Putamen (tissue), 1 donor: ENCODE measurements at regions not wholly inside any gene's neighbourhood (a gene's known extent, or its start where the extent isn't known, plus 50 kb on each side); places are given as distances from the start of the nearest gene placed in this dataset.

Source experiments
- DNase-seq: peaks from one replicate; pipeline ENCODE4 v3.0.0-alpha.2; 2016; ENCODE audit warnings: low spot score

GRCh38 chr1:55622074-55622473, 406.9 kb upstream of the USP24 start:
- DNase-seq, result no peak

- DNase-seq, result no peak
These were observed 403.0 kb upstream of the USP24 start for GRCh38 chr1:55618199-55618598.

GRCh38 chr1:55617288-55617982, 402.3 kb upstream of the USP24 start:
- DNase-seq, result no peak

GRCh38 chr1:55612988-55613387, 397.8 kb upstream of the USP24 start:
- DNase-seq, result no peak

GRCh38 chr1:55611123-55611522, 396.0 kb upstream of the USP24 start:
- DNase-seq, result no peak

- DNase-seq, result no peak
These were observed 395.0 kb upstream of the USP24 start for GRCh38 chr1:55610203-55610602.

GRCh38 chr1:55609630-55610029, 394.5 kb upstream of the USP24 start:
- no peak for DNase-seq

- no peak for DNase-seq
These were observed 390.0 kb upstream of the USP24 start for GRCh38 chr1:55605155-55605554.

- DNase-seq, result no peak
These were observed 389.6 kb upstream of the USP24 start for GRCh38 chr1:55604749-55605148.

- DNase-seq, result no peak
These were observed 389.0 kb upstream of the USP24 start for GRCh38 chr1:55604179-55604578.

- no peak for DNase-seq
These were observed 385.1 kb upstream of the USP24 start for GRCh38 chr1:55600242-55600641.

GRCh38 chr1:55597910-55598309, 382.7 kb upstream of the USP24 start:
- no peak for DNase-seq

- no peak for DNase-seq
These were observed 379.5 kb upstream of the USP24 start for GRCh38 chr1:55594701-55595100.

GRCh38 chr1:55593298-55593697, 378.1 kb upstream of the USP24 start:
- no peak for DNase-seq

GRCh38 chr1:55592122-55592521, 377.0 kb upstream of the USP24 start:
- DNase-seq, result no peak

GRCh38 chr1:55589671-55590297, 374.6 kb upstream of the USP24 start:
- DNase-seq, result no peak

- DNase-seq, result no peak
These were observed 373.1 kb upstream of the USP24 start for GRCh38 chr1:55588309-55588708.

- no peak for DNase-seq
These were observed 371.6 kb upstream of the USP24 start for GRCh38 chr1:55586771-55587170.

- no peak for DNase-seq
These were observed 370.2 kb upstream of the USP24 start for GRCh38 chr1:55585402-55585792.

GRCh38 chr1:55584526-55585401, 369.6 kb upstream of the USP24 start:
- peak; percentile 47 for DNase-seq

- no peak for DNase-seq
These were observed 366.9 kb upstream of the USP24 start for GRCh38 chr1:55582084-55582483.

- DNase-seq, result no peak
These were observed 365.7 kb upstream of the USP24 start for GRCh38 chr1:55580845-55581332.
